ENCODE measurements at regions not wholly inside any gene's neighbourhood (a gene's known extent, or its start where the extent isn't known, plus 50 kb on each side); places are given as distances from the start of the nearest gene placed in this dataset.

- DNase-seq (ENCODE audit: low read depth): no peak
- TF ChIP-seq CTCF (IDR thresholded peaks at IDR 0.05; ENCODE audit: low read depth, low read length) (no peak), MYC (IDR thresholded peaks at IDR 0.05; ENCODE audit: low read depth, low read length) (no peak), MAX (IDR thresholded peaks at IDR 0.05; ENCODE audit: low read depth, low read length) (no peak), POLR2A (IDR thresholded peaks at IDR 0.05; ENCODE audit: extremely low read depth, insufficient read length) (no peak)
- H3K4me3 ChIP-seq (ENCODE audit: low read depth, low read length): no peak overlapping the region
Observed at GRCh38 chr14:43232261-43232660, 1274.8 kb downstream of the FSCB start.

- no peak overlapping the region for H3K4me3 ChIP-seq (ENCODE audit: low read depth, low read length)
- no peak for DNase-seq (ENCODE audit: low read depth)
- TF ChIP-seq MAX (IDR thresholded peaks at IDR 0.05; ENCODE audit: low read depth, low read length) (no peak), CTCF (IDR thresholded peaks at IDR 0.05; ENCODE audit: low read depth, low read length) (no peak), MYC (IDR thresholded peaks at IDR 0.05; ENCODE audit: low read depth, low read length) (no peak), POLR2A (IDR thresholded peaks at IDR 0.05; ENCODE audit: extremely low read depth, insufficient read length) (no peak)
Observed at GRCh38 chr14:43215524-43215923, 1291.6 kb downstream of the FSCB start.

GRCh38 chr14:43207189-43207588 lies 1299.9 kb downstream of the FSCB start:
- no peak overlapping the region for H3K4me3 ChIP-seq (ENCODE audit: low read depth, low read length)
- no peak for TF ChIP-seq POLR2A (IDR thresholded peaks at IDR 0.05; ENCODE audit: extremely low read depth, insufficient read length)
- TF ChIP-seq MAX (IDR thresholded peaks at IDR 0.05; ENCODE audit: low read depth, low read length): no peak
- TF ChIP-seq MYC (IDR thresholded peaks at IDR 0.05; ENCODE audit: low read depth, low read length): no peak
- no peak for TF ChIP-seq CTCF (IDR thresholded peaks at IDR 0.05; ENCODE audit: low read depth, low read length)
- no peak for DNase-seq (ENCODE audit: low read depth)

- no peak overlapping the region for H3K4me3 ChIP-seq (ENCODE audit: low read depth, low read length)
- TF ChIP-seq POLR2A (IDR thresholded peaks at IDR 0.05; ENCODE audit: extremely low read depth, insufficient read length): no peak
- no peak for TF ChIP-seq CTCF (IDR thresholded peaks at IDR 0.05; ENCODE audit: low read depth, low read length)
- no peak for TF ChIP-seq MYC (IDR thresholded peaks at IDR 0.05; ENCODE audit: low read depth, low read length)
- TF ChIP-seq MAX (IDR thresholded peaks at IDR 0.05; ENCODE audit: low read depth, low read length): no peak
- DNase-seq (ENCODE audit: low read depth): no peak
Observed at GRCh38 chr14:43204816-43205215, 1302.3 kb downstream of the FSCB start.

GRCh38 chr14:43200519-43200918 lies 1306.6 kb downstream of the FSCB start:
- no peak for TF ChIP-seq MAX (IDR thresholded peaks at IDR 0.05; ENCODE audit: low read depth, low read length)
- no peak for TF ChIP-seq POLR2A (IDR thresholded peaks at IDR 0.05; ENCODE audit: extremely low read depth, insufficient read length)
- TF ChIP-seq MYC (IDR thresholded peaks at IDR 0.05; ENCODE audit: low read depth, low read length): no peak
- no peak for TF ChIP-seq CTCF (IDR thresholded peaks at IDR 0.05; ENCODE audit: low read depth, low read length)
- no peak for DNase-seq (ENCODE audit: low read depth)
- H3K4me3 ChIP-seq (ENCODE audit: low read depth, low read length): no peak overlapping the region

- no peak for TF ChIP-seq MAX (IDR thresholded peaks at IDR 0.05; ENCODE audit: low read depth, low read length)
- no peak for TF ChIP-seq CTCF (IDR thresholded peaks at IDR 0.05; ENCODE audit: low read depth, low read length)
- no peak for TF ChIP-seq MYC (IDR thresholded peaks at IDR 0.05; ENCODE audit: low read depth, low read length)
- TF ChIP-seq POLR2A (IDR thresholded peaks at IDR 0.05; ENCODE audit: extremely low read depth, insufficient read length): no peak
- no peak for DNase-seq (ENCODE audit: low read depth)
- H3K4me3 ChIP-seq (ENCODE audit: low read depth, low read length): no peak overlapping the region
Observed at GRCh38 chr14:43198465-43198864, 1308.6 kb downstream of the FSCB start.

All from NB4 (cell line).